B cell (primary cell): ENCODE measurements at regions not wholly inside any gene's neighbourhood (a gene's known extent, or its start where the extent isn't known, plus 50 kb on each side); places are given as distances from the start of the nearest gene placed in this dataset.

Source experiments
- ATAC-seq: fragments of 200-7000 bp; cut with Tn5 transposase; one replicate; pipeline ENCODE4 v1.10.0; 2021; ENCODE audit warnings: low read depth, mild to moderate bottlenecking, moderate number of reproducible peaks, moderate library complexity
- CTCF ChIA-PET: fragments of 350-600 bp; sonication (Branson Sonifier 250); formaldehyde crosslinking; loops from one replicate; lab custom pipeline; 2021; ENCODE audit warnings: antibody characterized with exemption, inconsistent platforms; lab: Charles Lee
- POLR2A ChIA-PET: fragments of 350-600 bp; sonication (Branson Sonifier 250); formaldehyde crosslinking; loops from one replicate; lab custom pipeline; 2021; ENCODE audit warnings: antibody characterized with exemption; lab: Charles Lee
- DNase-seq: peaks from one replicate; pipeline ENCODE4 v3.0.0; 2013
- H2AFZ ChIP-seq: 2 replicates; pipeline ENCODE4 v1.6.1; 2012; ENCODE audit warnings: mild to moderate bottlenecking, low read depth, low read length; ENCODE audit not compliant: insufficient read depth, poor library complexity, severe bottlenecking
- H3K27ac ChIP-seq, 2 donors: 1 replicate in 1 of 2; 2 replicates in 1 of 2; pipeline ENCODE4 v1.5.1; 2012 to 2013; ENCODE audit warnings: low read length in 2 of 2, mild to moderate bottlenecking in 2 of 2, moderate library complexity in 1 of 2
- H3K27me3 ChIP-seq, 4 experiments: fragments of 200-600 bp in 1 of 4; sonication (generic) in 1 of 4; replicated peaks in 1 of 4; 1 replicate in 2 of 4; 2 replicates in 2 of 4; pipeline versions ENCODE4 v1.6.1 to v1.7.0; 2013 to 2016; ENCODE audit warnings: low read length in 3 of 4, mild to moderate bottlenecking in 2 of 4, mixed read lengths in 1 of 4, moderate library complexity in 1 of 4; ENCODE audit not compliant: insufficient read depth in 4 of 4, control insufficient read depth in 3 of 4; ENCODE audit errors: control extremely low read depth in 1 of 4
- H3K36me3 ChIP-seq, 2 experiments: replicated peaks in 1 of 2; 1 replicate in 1 of 2; 2 replicates in 1 of 2; pipeline versions ENCODE4 v1.6.1 to v1.7.1; 2013; ENCODE audit warnings: low read length in 1 of 2; ENCODE audit not compliant: insufficient read depth in 2 of 2, control insufficient read depth in 1 of 2; ENCODE audit errors: control extremely low read depth in 1 of 2, extremely low read depth in 1 of 2
- H3K4me1 ChIP-seq, 2 donors: fragments of 200-600 bp in 1 of 2; sonication (generic) in 1 of 2; 1 replicate in 1 of 2; 2 replicates in 1 of 2; pipeline versions ENCODE4 v1.5.1 to v1.6.1; 2013 to 2017; ENCODE audit warnings: low read length in 2 of 2; ENCODE audit not compliant: control insufficient read depth in 2 of 2, insufficient read depth in 2 of 2
- H3K4me2 ChIP-seq: replicated peaks from 2 replicates; pipeline ENCODE3; 2012; ENCODE audit warnings: mild to moderate bottlenecking, low read depth, low read length; ENCODE audit not compliant: poor library complexity, severe bottlenecking
- H3K4me3 ChIP-seq, 5 experiments: fragments of 200-600 bp in 1 of 5; sonication (generic) in 1 of 5; 1 replicate in 3 of 5; 2 replicates in 2 of 5; pipeline versions ENCODE4 v1.5.1 to v1.7.0; 2011 to 2016; ENCODE audit warnings: low read length in 4 of 5, mild to moderate bottlenecking in 4 of 5, low read depth in 2 of 5, control low read depth in 1 of 5, moderate library complexity in 1 of 5; ENCODE audit not compliant: insufficient read depth in 1 of 5; ENCODE audit errors: control extremely low read depth in 1 of 5, extremely low read depth in 1 of 5
- H3K79me2 ChIP-seq: fragments of 200-600 bp; sonication (generic); one replicate; pipeline ENCODE4 v1.6.0; 2016; ENCODE audit warnings: low read length; ENCODE audit not compliant: control insufficient read depth, insufficient read depth
- H3K9ac ChIP-seq: fragments of 200-600 bp; sonication (generic); 2 replicates; pipeline ENCODE4 v1.6.1; 2017; ENCODE audit warnings: mild to moderate bottlenecking, low read length, moderate library complexity
- H3K9me3 ChIP-seq, 3 donors: one replicate each; pipeline versions ENCODE4 v1.6.1 to v1.7.1; 2013; ENCODE audit warnings: low read length in 2 of 3; ENCODE audit not compliant: control insufficient read depth in 2 of 3, insufficient read depth in 1 of 3; ENCODE audit errors: control extremely low read depth in 1 of 3
- H4K20me1 ChIP-seq: 2 replicates; pipeline ENCODE4 v1.6.0; 2012; ENCODE audit warnings: mild to moderate bottlenecking, low read length; ENCODE audit not compliant: insufficient read depth, control insufficient read depth, poor library complexity, severe bottlenecking
- H3K27ac Mint-ChIP-seq: one replicate; pipeline ENCODE4 v1.8.0; 2021; ENCODE audit warnings: mixed read lengths
- H3K27me3 Mint-ChIP-seq: one replicate; pipeline ENCODE4 v1.8.0; 2021; ENCODE audit warnings: mixed read lengths
- H3K4me1 Mint-ChIP-seq: one replicate; pipeline ENCODE4 v1.8.0; 2021; ENCODE audit warnings: mixed read lengths
- H3K4me3 Mint-ChIP-seq: one replicate; pipeline ENCODE4 v1.8.0; 2021; ENCODE audit warnings: mixed read lengths
- H3K9me3 Mint-ChIP-seq: one replicate; pipeline ENCODE4 v1.8.0; 2022; ENCODE audit warnings: mixed read lengths; ENCODE audit not compliant: insufficient read depth
- CTCF ChIP-seq: fragments of 200-600 bp; IDR thresholded peaks from one replicate; pipeline ENCODE4 v1.8.0; 2022; ENCODE audit warnings: antibody characterized with exemption, mild to moderate bottlenecking
- EZH2 ChIP-seq: IDR thresholded peaks from 2 replicates; pipeline ENCODE4 v1.6.1; 2012; ENCODE audit warnings: borderline replicate concordance, low read depth, mild to moderate bottlenecking, moderate library complexity, low read length; ENCODE audit not compliant: insufficient read depth, poor library complexity, severe bottlenecking
- WGBS: methylation state at CpG from one replicate; pipeline ENCODE4 v1.1.5; 2013; ENCODE audit warnings: missing lambda C conversion rate; ENCODE audit not compliant: insufficient coverage; 5-methylcytosine and 5-hydroxymethylcytosine counted together
- intact Hi-C: fragments of 100-400 bp; cut with micrococcal nuclease; formaldehyde crosslinking; loops from one replicate; pipeline ENCODE4 v1.10.0; 2022

- no peaks in the 10 kb centered on the region for H4K20me1 ChIP-seq
- WGBS = 88% methylated on average over 3 of the region's 4 CpGs
- no peak overlapping the region for H3K4me2 ChIP-seq
- H3K4me1 ChIP-seq = no peaks in the 10 kb centered on the region
- H3K9me3 Mint-ChIP-seq = peaks cover 9% of the 10 kb centered on the region
- no peak overlapping the region for H3K27ac Mint-ChIP-seq
- no peaks in the 10 kb centered on the region for H3K79me2 ChIP-seq
- ATAC-seq = no peak
- H3K4me3 Mint-ChIP-seq = no peak overlapping the region
- H3K27ac ChIP-seq = no peak overlapping the region
- peaks cover 3 to 6% (median 4%) of the 10 kb centered on the region in 3 donors for H3K9me3 ChIP-seq
- ChIA-PET CTCF (no interaction called here), POLR2A (no interaction called here)
- no peak overlapping the region for H3K9ac ChIP-seq
- no peaks in the 10 kb centered on the region for H3K27me3 ChIP-seq
- H2AFZ ChIP-seq = no peak overlapping the region
- H3K36me3 ChIP-seq = no peaks in the 10 kb centered on the region
- no peak overlapping the region for H3K4me3 ChIP-seq
- no peaks in the 10 kb centered on the region for H3K4me1 Mint-ChIP-seq
- no peaks in the 10 kb centered on the region for H3K27me3 Mint-ChIP-seq
- DNase-seq = no peak
- intact Hi-C loops = no loop called here
- TF ChIP-seq CTCF (no peak), EZH2 (no peak)
Measured at GRCh38 chr1:82733645-82734044, 932.9 kb downstream of the ADGRL2 start.

- no peak overlapping the region for H3K27ac ChIP-seq
- ChIA-PET CTCF (no interaction called here), POLR2A (no interaction called here)
- no peak overlapping the region for H3K4me2 ChIP-seq
- TF ChIP-seq CTCF = no peak
- Mint-ChIP-seq H3K27ac (no peak overlapping the region), H3K9me3 (peaks cover 9% of the 10 kb centered on the region), H3K4me1 (no peaks in the 10 kb centered on the region), H3K4me3 (no peak overlapping the region), H3K27me3 (no peaks in the 10 kb centered on the region)
- H3K79me2 ChIP-seq = no peaks in the 10 kb centered on the region
- intact Hi-C loops = no loop called here
- DNase-seq (no peak), ATAC-seq (no peak)
- no peak overlapping the region for H3K9ac ChIP-seq
- H3K4me1 ChIP-seq = no peaks in the 10 kb centered on the region
- H4K20me1 ChIP-seq = no peaks in the 10 kb centered on the region
- H3K9me3 ChIP-seq = peaks cover 3 to 6% (median 4%) of the 10 kb centered on the region in 3 donors
- no peaks in the 10 kb centered on the region for H3K27me3 ChIP-seq
- no peaks in the 10 kb centered on the region for H3K36me3 ChIP-seq
- no peak overlapping the region for H2AFZ ChIP-seq
- H3K4me3 ChIP-seq = no peak overlapping the region
Measured at GRCh38 chr1:82731216-82731615, 930.5 kb downstream of the ADGRL2 start.
